ENCODE measurements at regions not wholly inside any gene's neighbourhood (a gene's known extent, or its start where the extent isn't known, plus 50 kb on each side); places are given as distances from the start of the nearest gene placed in this dataset.

DNA sequence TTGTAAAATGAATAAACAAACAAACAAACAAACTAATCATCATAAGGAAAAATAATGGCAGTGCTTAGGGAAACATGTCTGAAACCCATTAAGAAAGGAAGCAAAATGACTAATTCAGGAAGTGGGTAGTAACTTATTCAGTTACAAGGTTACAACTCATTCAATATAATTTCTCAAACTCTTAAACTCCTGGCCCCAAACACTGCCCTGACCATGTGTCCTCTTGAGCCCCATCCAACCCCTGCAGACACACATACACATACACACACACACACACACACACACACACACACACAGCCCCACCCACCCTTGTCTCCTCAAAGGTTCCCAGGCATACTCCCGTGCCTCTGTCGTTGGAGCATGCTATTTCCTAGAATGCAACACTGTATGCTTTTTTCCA is 193.9 kb downstream of the SEC61B start:
- Mint-ChIP-seq H3K36me3 (peaks cover 2% of the 10 kb centered on the region), H3K4me1 (peaks cover 15% of the 10 kb centered on the region), H3K4me3 (no peak overlapping the region), H3K9me3 (peaks cover 4% of the 10 kb centered on the region), H3K27me3 (ENCODE audit: low read depth) (no peaks in the 10 kb centered on the region), H3K27ac (no peak overlapping the region)
- DNase-seq (ENCODE audit: low spot score in 2 of 2, unreplicated experiment in 2 of 2): no peak
- TF ChIP-seq, protein P1, sequence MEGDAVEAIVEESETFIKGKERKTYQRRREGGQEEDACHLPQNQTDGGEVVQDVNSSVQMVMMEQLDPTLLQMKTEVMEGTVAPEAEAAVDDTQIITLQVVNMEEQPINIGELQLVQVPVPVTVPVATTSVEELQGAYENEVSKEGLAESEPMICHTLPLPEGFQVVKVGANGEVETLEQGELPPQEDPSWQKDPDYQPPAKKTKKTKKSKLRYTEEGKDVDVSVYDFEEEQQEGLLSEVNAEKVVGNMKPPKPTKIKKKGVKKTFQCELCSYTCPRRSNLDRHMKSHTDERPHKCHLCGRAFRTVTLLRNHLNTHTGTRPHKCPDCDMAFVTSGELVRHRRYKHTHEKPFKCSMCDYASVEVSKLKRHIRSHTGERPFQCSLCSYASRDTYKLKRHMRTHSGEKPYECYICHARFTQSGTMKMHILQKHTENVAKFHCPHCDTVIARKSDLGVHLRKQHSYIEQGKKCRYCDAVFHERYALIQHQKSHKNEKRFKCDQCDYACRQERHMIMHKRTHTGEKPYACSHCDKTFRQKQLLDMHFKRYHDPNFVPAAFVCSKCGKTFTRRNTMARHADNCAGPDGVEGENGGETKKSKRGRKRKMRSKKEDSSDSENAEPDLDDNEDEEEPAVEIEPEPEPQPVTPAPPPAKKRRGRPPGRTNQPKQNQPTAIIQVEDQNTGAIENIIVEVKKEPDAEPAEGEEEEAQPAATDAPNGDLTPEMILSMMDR (IDR thresholded peaks at IDR 0.05; ENCODE audit: unreplicated experiment): no peak

DNA sequence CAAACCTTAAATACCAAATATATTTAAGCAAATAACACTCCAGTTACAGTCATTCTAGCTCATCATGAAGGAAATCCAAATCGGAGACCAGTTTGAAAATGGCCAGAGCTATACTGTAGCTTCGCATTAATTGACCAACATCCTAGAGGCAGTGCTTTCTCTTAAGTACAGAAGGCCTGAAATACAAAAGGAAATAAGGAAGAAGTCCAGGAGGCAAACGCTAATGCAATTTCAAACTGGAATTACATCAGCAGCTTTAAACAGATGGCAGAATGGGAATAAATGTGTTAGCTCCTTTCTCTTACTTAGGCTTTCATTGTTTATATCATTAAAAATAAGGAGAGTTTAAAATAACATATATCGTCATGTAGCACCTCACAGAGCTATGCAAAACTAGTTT is 197.0 kb downstream of the SEC61B start:
- no peaks in the 10 kb centered on the region for H3K9me3 Mint-ChIP-seq
- no peak overlapping the region for H3K27ac Mint-ChIP-seq
- peaks cover 13% of the 10 kb centered on the region for H3K4me1 Mint-ChIP-seq
- H3K4me3 Mint-ChIP-seq: no peak overlapping the region
- no peak for DNase-seq (ENCODE audit: low spot score in 2 of 2, unreplicated experiment in 2 of 2)
- H3K36me3 Mint-ChIP-seq: no peaks in the 10 kb centered on the region
- TF ChIP-seq, protein P1 (IDR thresholded peaks at IDR 0.05; ENCODE audit: unreplicated experiment): no peak
- H3K27me3 Mint-ChIP-seq (ENCODE audit: low read depth): no peaks in the 10 kb centered on the region

DNA sequence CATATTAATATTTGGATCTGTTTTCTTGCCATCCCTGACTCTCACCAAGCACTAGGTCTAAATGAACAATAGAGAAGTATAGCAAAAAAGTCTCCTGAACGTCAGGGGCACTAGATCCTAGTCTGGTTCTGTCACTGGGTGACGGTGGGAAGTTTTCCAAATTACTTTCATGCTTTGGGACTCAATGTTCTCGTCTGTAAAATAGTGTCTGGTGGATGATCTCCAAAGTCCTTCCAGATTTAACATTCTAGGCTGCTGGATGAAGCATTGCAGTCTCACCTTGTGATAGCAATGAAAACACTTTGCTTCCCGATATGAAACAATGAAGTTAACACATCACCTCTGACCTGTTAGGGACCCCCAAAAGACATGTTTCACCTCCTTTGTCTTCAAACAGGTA is 199.3 kb downstream of the SEC61B start:
- no peak overlapping the region for H3K27ac Mint-ChIP-seq
- TF ChIP-seq, protein P1 (IDR thresholded peaks at IDR 0.05; ENCODE audit: unreplicated experiment): no peak
- no peaks in the 10 kb centered on the region for H3K9me3 Mint-ChIP-seq
- H3K27me3 Mint-ChIP-seq (ENCODE audit: low read depth): no peaks in the 10 kb centered on the region
- no peaks in the 10 kb centered on the region for H3K36me3 Mint-ChIP-seq
- DNase-seq (ENCODE audit: low spot score in 2 of 2, unreplicated experiment in 2 of 2): no peak
- no peak overlapping the region for H3K4me3 Mint-ChIP-seq
- H3K4me1 Mint-ChIP-seq: no peaks in the 10 kb centered on the region

DNA sequence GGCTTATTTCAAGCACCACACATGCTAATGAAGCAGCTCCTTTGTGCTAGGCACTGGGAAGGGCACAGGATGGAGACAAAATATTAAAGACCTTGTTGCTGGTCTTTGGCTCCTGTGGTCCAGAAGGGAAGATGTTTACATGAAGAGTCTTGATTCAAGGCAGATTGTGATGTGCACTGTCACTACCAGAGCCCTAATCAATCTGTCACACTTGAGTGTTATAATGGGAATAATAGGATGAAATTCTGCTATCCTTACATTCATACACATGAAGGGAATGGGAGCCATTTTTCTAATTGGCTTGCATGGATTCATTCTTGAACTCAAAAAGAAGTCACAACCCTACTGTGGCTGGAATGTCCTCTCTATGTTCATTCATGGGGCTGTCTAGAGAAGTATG is 203.0 kb downstream of the SEC61B start:
- Mint-ChIP-seq H3K36me3 (no peaks in the 10 kb centered on the region), H3K4me1 (no peaks in the 10 kb centered on the region), H3K4me3 (no peak overlapping the region), H3K27ac (no peak overlapping the region), H3K9me3 (peaks cover 9% of the 10 kb centered on the region), H3K27me3 (ENCODE audit: low read depth) (no peaks in the 10 kb centered on the region)
- TF ChIP-seq, protein P1 (IDR thresholded peaks at IDR 0.05; ENCODE audit: unreplicated experiment): no peak
- no peak for DNase-seq (ENCODE audit: low spot score in 2 of 2, unreplicated experiment in 2 of 2)

DNA sequence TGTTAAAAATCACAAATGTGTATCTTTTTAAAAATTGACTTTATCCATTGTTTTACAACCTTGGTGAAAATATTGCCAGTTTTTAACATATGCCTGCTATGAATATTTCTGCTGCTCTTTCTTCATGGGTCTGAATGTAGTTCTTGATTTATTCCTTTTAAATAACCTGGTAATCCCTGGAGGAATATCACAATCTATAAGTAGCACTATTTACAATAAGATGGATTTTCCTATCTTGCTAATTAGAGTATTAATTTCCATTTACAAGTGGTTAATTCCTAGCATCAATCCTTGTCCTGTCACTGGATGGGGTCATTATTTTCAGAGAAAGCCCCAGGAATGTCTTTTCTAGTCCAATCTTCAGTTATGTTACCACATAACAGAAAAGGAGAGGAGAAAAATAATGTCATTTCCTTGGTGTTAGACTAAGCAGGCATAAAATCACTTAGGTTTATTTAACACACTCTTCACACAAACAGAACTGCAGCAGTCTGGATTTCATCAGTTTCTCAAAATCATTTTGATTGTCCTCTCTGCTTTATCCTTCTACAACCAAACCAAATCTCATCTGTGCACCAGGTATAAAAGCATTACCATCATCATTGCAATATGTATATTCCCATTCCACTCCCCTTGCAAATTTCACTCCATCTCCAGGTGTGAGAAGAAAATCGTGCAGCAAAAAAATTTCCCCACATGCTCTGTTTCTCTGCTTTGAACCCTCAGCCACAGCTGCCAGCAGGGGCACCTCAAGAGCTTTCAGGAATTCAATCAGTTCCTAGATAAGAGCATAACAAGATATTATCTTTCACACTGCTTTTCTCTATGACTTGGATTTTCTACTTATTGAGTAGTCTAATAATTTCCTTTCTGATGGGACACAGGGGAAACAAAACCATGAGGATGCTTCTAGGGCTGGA is 204.1 kb downstream of the SEC61B start:
- Mint-ChIP-seq H3K4me3 (no peak overlapping the region), H3K36me3 (no peaks in the 10 kb centered on the region), H3K4me1 (peaks cover 4% of the 10 kb centered on the region), H3K27me3 (ENCODE audit: low read depth) (no peaks in the 10 kb centered on the region), H3K9me3 (peaks cover 9% of the 10 kb centered on the region), H3K27ac (no peak overlapping the region)
- TF ChIP-seq, protein P1 (IDR thresholded peaks at IDR 0.05; ENCODE audit: unreplicated experiment): no peak
- DNase-seq (ENCODE audit: low spot score in 2 of 2, unreplicated experiment in 2 of 2): no peak
